Brain microvascular endothelial cell (primary cell): ENCODE measurements at regions not wholly inside any gene's neighbourhood (a gene's known extent, or its start where the extent isn't known, plus 50 kb on each side); places are given as distances from the start of the nearest gene placed in this dataset.

ENCODE experiments used
- DNase-seq: peaks from one replicate; pipeline ENCODE4 v3.0.0-alpha.2; 2020
- H3K27ac ChIP-seq: fragments of 250-450 bp; sonication (Bioruptor Pico); 2 replicates; pipeline ENCODE4 v1.5.1; 2020; ENCODE audit warnings: mild to moderate bottlenecking, moderate library complexity
- H3K27me3 ChIP-seq: fragments of 250-450 bp; sonication (Bioruptor Pico); replicated peaks from 2 replicates; pipeline ENCODE4 v1.5.1; 2020; ENCODE audit warnings: mild to moderate bottlenecking
- H3K36me3 ChIP-seq: fragments of 250-450 bp; sonication (Bioruptor Pico); replicated peaks from 2 replicates; pipeline ENCODE4 v1.5.1; 2020; ENCODE audit warnings: mild to moderate bottlenecking
- H3K4me3 ChIP-seq: 2 replicates; pipeline ENCODE4 v1.5.1; 2011; ENCODE audit warnings: low read depth, mild to moderate bottlenecking, control low read depth, low read length, moderate library complexity
- CTCF ChIP-seq: IDR thresholded peaks from 2 replicates; pipeline ENCODE4 v1.5.1; 2011; ENCODE audit warnings: low read depth, mild to moderate bottlenecking, moderate library complexity, low read length, control low read depth, inconsistent platforms; ENCODE audit errors: missing control alignments
- in situ Hi-C: cut with HindIII; loops from 2 replicates; pipeline ENCODE4 v1.10.0; 2017; ENCODE audit warnings: low sequenced_read_pairs, low pct_ligation_motif_present

GRCh38 chr3:31367518-31367917, 165.2 kb upstream of the STT3B start:
- no peak for DNase-seq
- H3K4me3 ChIP-seq = no peak overlapping the region
- no peak overlapping the region for H3K27ac ChIP-seq
- in situ Hi-C loops = no loop called here
- no peak for TF ChIP-seq CTCF
- H3K36me3 ChIP-seq = no peaks in the 10 kb centered on the region
- H3K27me3 ChIP-seq = no peaks in the 10 kb centered on the region

GRCh38 chr3:31369637-31370379, 162.9 kb upstream of the STT3B start:
- DNase-seq = peak; percentile 69
- no peak overlapping the region for H3K4me3 ChIP-seq
- H3K27me3 ChIP-seq = no peaks in the 10 kb centered on the region
- TF ChIP-seq CTCF = no peak
- no peak overlapping the region for H3K27ac ChIP-seq
- in situ Hi-C loops = no loop called here
- H3K36me3 ChIP-seq = no peaks in the 10 kb centered on the region

- H3K27ac ChIP-seq = no peak overlapping the region
- no peak for TF ChIP-seq CTCF
- no peak for DNase-seq
- no peak overlapping the region for H3K4me3 ChIP-seq
- H3K27me3 ChIP-seq = no peaks in the 10 kb centered on the region
- in situ Hi-C loops = no loop called here
- no peaks in the 10 kb centered on the region for H3K36me3 ChIP-seq
Measured at GRCh38 chr3:31370380-31370666, 162.4 kb upstream of the STT3B start.

- TF ChIP-seq CTCF = no peak
- H3K27me3 ChIP-seq = no peaks in the 10 kb centered on the region
- no peaks in the 10 kb centered on the region for H3K36me3 ChIP-seq
- in situ Hi-C loops = no loop called here
- H3K27ac ChIP-seq = no peak overlapping the region
- no peak overlapping the region for H3K4me3 ChIP-seq
- DNase-seq = no peak
Measured at GRCh38 chr3:31370681-31371080, 162.0 kb upstream of the STT3B start.

GRCh38 chr3:31371484-31372177, 161.1 kb upstream of the STT3B start:
- no peak overlapping the region for H3K4me3 ChIP-seq
- no peak for DNase-seq
- TF ChIP-seq CTCF = no peak
- H3K36me3 ChIP-seq = no peaks in the 10 kb centered on the region
- in situ Hi-C loops = no loop called here
- H3K27me3 ChIP-seq = no peaks in the 10 kb centered on the region
- H3K27ac ChIP-seq = no peak overlapping the region

- H3K4me3 ChIP-seq = no peak overlapping the region
- H3K27ac ChIP-seq = no peak overlapping the region
- no peak for DNase-seq
- H3K27me3 ChIP-seq = no peaks in the 10 kb centered on the region
- no peak for TF ChIP-seq CTCF
- no peaks in the 10 kb centered on the region for H3K36me3 ChIP-seq
- in situ Hi-C loops = no loop called here
Measured at GRCh38 chr3:31373681-31374080, 159.0 kb upstream of the STT3B start.
